NCI-H2107 (cell line): ENCODE measurements at regions not wholly inside any gene's neighbourhood (a gene's known extent, or its start where the extent isn't known, plus 50 kb on each side); places are given as distances from the start of the nearest gene placed in this dataset.
"Not testable (repeated sequence)": the region's sequence is repeated elsewhere in the genome, so short reads cannot be mapped to it uniquely, and the experiment has no call there.

ENCODE experiments used
- DNase-seq: peaks from one replicate; lab custom pipeline; 2025; lab: John Stamatoyannopoulos, UW

DNA sequence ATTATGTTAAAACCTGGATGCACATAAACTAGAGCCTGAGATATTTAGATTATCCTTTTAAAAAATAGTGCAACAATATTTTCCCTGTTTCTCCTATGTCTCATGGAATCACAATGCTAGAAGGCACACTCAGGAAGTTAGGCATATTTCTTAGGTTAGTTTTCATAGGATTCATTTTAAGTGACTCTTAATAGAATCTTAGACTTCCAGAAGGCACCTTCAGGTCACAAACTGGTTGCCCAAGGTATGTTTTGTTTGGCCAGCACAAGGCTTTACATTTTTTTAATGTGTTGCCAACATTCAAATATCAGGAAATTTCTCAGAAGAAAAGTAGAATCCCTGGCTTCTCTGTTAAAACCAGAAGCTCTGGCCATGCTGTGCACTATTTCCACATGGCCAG lies 129.3 kb downstream of the LNPK start:
- no peak for DNase-seq

GRCh38 chr2:175872005-175872348 lies 130.1 kb downstream of the LNPK start:
- DNase-seq = no peak

- DNase-seq = no peak
Observed at GRCh38 chr2:175871331-175872004, 130.6 kb downstream of the LNPK start.

DNA sequence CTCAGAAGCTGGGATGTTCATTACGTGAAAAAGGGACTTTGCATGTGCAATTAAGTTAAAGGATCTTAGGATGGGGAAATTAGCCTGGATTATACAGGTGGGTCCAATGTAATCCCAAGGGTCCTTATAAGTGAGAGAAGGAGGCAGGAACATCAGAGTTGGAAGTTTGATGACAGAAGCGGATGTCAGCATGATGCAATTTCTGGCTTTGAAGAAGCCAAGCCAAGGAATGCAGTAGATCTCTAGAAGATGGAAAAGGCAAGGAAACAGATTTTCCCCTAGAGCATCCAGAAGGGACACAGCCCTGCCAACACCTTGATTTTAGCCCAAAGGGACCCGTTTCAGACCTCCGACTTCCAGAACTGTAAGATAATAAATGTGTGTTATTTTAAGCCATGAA lies 136.4 kb downstream of the LNPK start:
- DNase-seq = no peak

DNA sequence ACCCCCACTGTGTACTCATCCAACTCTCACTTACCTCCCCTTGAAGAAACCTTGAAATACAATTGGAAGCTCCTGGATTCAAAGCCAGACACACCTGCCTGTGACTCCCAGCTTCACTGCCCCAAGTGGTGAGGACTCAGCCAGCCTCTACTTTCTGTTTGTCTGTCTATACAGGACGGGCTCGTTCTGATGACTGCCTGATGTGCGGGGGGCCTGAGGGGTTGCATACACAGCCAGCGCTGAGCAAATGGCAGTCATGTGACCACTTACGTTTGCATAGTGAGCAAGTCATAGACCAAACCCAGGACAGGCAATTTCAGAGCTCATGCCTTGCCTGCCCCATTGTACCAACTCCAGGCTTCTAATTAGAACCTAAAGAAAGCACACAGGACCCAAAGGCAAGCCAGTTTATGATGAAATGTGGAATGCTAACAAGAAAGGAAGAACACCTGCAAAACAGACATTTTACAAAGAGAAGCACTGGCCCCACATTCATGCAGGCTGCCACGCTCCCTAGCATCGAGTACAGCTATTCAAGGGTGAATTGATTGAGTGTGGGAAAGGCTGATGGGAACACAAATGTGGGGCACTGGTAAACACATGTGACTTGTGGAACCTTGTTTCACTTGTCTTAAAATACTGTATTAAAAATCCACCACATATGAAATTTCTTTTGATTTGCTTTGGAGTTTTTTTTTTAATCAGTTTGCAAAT lies 137.8 kb downstream of the LNPK start:
- no peak for DNase-seq

DNA sequence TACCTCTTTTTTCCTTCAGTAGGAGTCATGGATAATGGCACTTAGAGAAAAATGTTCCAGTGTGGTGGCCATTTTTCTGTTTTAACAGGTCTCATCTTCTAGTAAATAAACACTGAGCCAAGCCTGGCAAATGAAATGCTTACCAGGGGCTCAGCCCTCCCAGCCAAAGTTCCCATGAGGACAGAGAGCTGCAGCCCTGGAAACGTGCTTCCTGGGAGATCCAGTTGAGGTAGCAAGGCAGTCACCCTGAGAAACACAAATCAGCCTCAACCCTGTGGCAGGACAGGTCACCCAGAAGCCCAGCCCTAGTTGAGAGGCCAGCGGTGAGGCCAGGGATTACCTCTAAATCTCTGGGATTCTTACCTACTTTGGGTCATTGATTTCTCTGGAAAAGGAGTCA lies 140.1 kb downstream of the LNPK start:
- no peak for DNase-seq

- DNase-seq = no peak
Observed at GRCh38 chr2:175855794-175856453, 146.1 kb downstream of the LNPK start.

GRCh38 chr2:175855236-175855635 lies 146.8 kb downstream of the LNPK start:
- no peak for DNase-seq

GRCh38 chr2:175854665-175855064 lies 147.4 kb downstream of the LNPK start:
- no peak for DNase-seq

- no peak for DNase-seq
Observed at GRCh38 chr2:175854129-175854528, 147.9 kb downstream of the LNPK start.

DNA sequence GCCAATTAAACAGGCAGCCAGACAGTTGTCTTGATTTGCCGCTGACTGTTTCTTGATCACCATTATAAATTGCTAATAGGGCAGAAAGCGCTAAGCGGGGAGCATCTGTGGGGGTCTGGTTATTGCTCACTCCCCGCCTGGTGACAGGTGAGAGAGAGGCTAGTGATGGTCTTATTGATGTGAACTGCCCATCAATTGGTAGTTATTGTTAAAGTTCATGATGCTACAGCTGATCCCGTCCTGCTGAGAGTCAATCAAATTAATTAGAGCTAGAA lies 148.5 kb downstream of the LNPK start:
- no peak for DNase-seq

DNA sequence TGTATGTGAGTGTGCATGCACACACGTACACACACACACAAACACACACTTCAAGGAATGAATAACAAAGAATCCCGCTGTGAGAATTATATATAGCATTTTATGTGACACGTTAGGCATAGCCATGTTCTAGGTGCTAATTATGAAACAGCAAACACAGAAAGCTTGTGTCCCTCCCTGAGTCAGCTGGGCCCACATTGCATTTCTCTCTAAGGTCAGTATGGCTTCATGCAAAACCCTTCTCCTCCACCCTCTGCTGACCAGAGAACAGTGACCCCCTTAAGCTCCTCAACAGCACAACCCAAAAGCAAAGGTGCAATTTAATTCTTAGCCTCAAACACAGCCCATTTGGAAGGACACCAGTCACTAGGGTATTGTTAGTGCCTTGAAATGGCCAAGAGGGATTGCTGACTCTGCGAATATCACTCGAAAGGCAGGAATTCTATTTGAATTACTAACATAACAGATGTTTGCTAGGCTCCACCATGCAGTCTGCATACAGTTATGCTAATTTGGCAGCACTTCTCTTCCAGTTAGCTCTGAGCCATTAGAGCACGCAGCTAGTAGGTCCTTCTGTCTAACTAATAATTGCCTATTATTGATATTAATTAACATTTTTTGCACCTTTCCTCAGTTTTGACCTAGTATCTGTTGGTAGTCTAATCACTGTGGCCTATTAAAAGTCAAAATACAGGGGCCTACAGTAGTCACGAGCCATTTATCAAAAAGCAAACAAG lies 149.0 kb downstream of the LNPK start:
- DNase-seq = no peak

DNA sequence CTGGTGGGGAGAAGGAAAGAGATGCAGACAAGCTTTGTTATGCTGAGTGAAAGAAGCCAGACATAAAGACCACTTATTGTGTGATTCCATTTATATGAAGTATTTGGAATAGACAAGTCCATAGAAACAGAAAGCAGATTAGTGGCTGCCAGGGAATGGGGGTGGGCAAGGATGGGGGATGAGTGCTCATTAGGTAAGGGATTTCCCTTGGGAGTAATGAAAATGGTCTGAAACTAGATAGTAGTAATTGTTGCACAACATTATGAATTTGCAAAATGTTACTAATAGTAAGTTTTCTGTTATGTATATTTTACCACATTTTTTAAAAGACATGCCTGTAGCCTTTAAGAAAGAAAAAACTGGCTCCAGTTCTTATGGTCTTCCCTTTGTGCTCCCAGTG lies 154.9 kb downstream of the LNPK start:
- DNase-seq = no peak

DNA sequence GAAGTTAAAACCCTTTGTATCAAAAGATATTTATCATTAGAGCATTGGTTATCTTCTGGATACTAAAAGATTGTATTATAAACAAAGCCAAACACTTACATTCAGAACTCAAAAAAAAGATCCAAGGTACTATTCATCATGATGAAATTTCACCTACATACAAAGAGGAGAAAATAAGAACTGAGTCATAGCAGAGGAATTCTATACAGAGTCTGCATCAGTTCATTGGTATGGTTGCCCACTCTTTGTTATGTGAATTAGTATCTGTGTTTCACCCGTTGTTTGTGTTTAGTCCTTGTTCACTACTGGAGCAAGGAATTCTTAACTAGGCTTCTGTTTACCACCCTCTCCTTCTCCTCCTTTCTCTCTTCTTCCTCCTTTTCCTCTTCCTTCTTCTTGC lies 157.9 kb downstream of the LNPK start:
- no peak for DNase-seq

DNA sequence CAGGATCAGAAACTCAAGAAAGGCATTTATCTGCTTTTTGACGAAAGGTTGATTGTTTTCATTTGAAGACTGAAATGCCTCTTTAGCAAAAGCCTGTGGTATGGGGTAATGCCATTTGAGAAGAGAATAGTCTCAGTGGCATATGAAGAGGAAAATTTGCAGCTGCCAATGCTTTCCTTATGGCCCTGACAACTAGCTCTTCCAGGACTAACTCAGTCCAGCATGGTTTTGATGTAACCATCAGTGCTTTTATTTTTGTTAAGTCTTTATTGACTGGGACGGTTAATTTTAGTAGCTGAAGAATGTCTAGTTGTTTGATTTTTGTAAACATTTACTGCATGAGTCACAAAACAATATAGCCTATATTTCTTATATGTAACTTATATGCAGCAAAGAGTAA lies 158.4 kb downstream of the LNPK start:
- no peak for DNase-seq

DNA sequence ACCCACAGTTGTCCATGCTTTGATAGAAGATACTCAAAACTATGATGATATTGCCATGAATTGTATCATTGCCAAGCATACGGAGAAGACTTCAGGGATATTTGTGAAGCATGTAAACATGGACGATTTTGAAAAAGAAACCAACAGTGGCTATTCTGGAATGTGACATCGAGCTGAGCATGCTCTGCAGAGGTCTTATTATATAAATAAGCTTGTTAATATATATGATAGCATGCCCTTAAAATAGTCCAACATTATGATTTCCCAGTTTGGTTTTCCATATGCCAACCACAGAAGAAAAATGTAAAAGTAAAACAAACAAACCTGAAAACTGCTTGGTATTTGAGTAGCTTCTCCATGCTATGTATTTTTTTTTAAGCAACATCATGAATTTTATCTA lies 159.1 kb downstream of the LNPK start:
- DNase-seq = no peak

GRCh38 chr2:175840765-175841164 lies 161.3 kb downstream of the LNPK start:
- DNase-seq = not testable (repeated sequence)

GRCh38 chr2:175840256-175840655 lies 161.8 kb downstream of the LNPK start:
- no peak for DNase-seq

DNA sequence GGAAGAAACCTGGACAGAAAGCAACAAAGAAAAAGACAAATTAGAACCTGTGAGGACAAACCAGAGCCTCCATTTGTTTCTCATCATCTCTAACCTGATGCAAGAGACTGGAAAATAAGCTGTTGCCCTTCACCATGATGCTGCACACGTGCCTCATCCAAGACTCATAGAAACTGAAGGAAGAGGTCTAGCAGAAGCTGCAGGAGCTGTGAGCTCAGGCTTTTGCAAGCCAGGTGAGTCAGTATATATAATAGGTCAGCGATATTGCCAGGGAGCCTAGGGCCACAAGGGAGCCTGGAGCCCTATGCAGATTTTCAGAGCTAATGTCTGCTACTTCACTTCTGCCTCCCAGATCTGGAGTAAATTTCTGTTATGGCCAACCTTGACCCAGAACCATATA lies 163.1 kb downstream of the LNPK start:
- DNase-seq = no peak

GRCh38 chr2:175837046-175837445 lies 165.0 kb downstream of the LNPK start:
- no peak for DNase-seq

DNA sequence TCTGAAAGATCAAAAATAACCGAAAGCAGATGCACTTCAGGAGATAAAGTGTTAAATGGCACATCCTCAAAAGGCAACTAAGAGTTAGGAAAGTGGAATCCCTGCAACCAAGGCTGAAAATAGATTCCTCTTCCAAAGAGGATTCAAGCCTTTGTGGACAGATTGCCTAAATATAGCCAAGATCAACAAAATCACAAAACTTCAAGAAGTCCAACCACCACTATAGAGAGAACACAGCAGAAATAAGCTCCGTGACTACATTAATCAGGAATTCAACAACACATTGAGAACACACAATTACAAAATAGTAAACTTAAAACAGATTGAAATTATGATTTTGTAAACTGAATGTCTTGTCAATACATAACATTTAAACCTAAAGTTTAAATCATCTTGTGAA lies 165.7 kb downstream of the LNPK start:
- DNase-seq = no peak

GRCh38 chr2:175834477-175834876 lies 167.6 kb downstream of the LNPK start:
- DNase-seq = no peak

- no peak for DNase-seq
Observed at GRCh38 chr2:175832866-175833265, 169.2 kb downstream of the LNPK start.
